ENCODE measurements at regions not wholly inside any gene's neighbourhood (a gene's known extent, or its start where the extent isn't known, plus 50 kb on each side); places are given as distances from the start of the nearest gene placed in this dataset.

GRCh38 chr7:118720632-118721031 is 496.1 kb downstream of the ANKRD7 start:
- Histone ChIP-seq H3K27me3 (ENCODE audit: control insufficient read depth, insufficient read depth, low read length) (no peaks in the 10 kb centered on the region), H3K27ac (ENCODE audit: low read depth, low read length) (no peak overlapping the region), H3K4me3 (ENCODE audit: low read depth, low read length) (no peak overlapping the region), H3K9me3 (ENCODE audit: control insufficient read depth, insufficient read depth, low read length) (no peaks in the 10 kb centered on the region)
- ChIA-PET CTCF (no interaction called here), POLR2A (no interaction called here)
- DNase-seq (ENCODE audit: low read depth, low spot score): no peak
- TF ChIP-seq CTCF (IDR thresholded peaks at IDR 0.05; ENCODE audit: low read depth, low read length): no peak

GRCh38 chr7:118731854-118732253 is 507.4 kb downstream of the ANKRD7 start:
- H3K9me3 ChIP-seq (ENCODE audit: control insufficient read depth, insufficient read depth, low read length): no peaks in the 10 kb centered on the region
- H3K27ac ChIP-seq (ENCODE audit: low read depth, low read length): no peak overlapping the region
- POLR2A ChIA-PET: no interaction called here
- H3K27me3 ChIP-seq (ENCODE audit: control insufficient read depth, insufficient read depth, low read length): no peaks in the 10 kb centered on the region
- no peak for TF ChIP-seq CTCF (IDR thresholded peaks at IDR 0.05; ENCODE audit: low read depth, low read length)
- no peak for DNase-seq (ENCODE audit: low read depth, low spot score)
- no peak overlapping the region for H3K4me3 ChIP-seq (ENCODE audit: low read depth, low read length)
- CTCF ChIA-PET: no interaction called here

GRCh38 chr7:118734541-118734940 is 510.0 kb downstream of the ANKRD7 start:
- ChIA-PET CTCF (no interaction called here), POLR2A (no interaction called here)
- Histone ChIP-seq H3K9me3 (ENCODE audit: control insufficient read depth, insufficient read depth, low read length) (no peaks in the 10 kb centered on the region), H3K27me3 (ENCODE audit: control insufficient read depth, insufficient read depth, low read length) (no peaks in the 10 kb centered on the region), H3K27ac (ENCODE audit: low read depth, low read length) (no peak overlapping the region), H3K4me3 (ENCODE audit: low read depth, low read length) (no peak overlapping the region)
- TF ChIP-seq CTCF (IDR thresholded peaks at IDR 0.05; ENCODE audit: low read depth, low read length): no peak
- DNase-seq (ENCODE audit: low read depth, low spot score): no peak

GRCh38 chr7:118735441-118735840 is 510.9 kb downstream of the ANKRD7 start:
- H3K9me3 ChIP-seq (ENCODE audit: control insufficient read depth, insufficient read depth, low read length): no peaks in the 10 kb centered on the region
- ChIA-PET POLR2A (no interaction called here), CTCF (no interaction called here)
- H3K4me3 ChIP-seq (ENCODE audit: low read depth, low read length): no peak overlapping the region
- no peak for TF ChIP-seq CTCF (IDR thresholded peaks at IDR 0.05; ENCODE audit: low read depth, low read length)
- no peaks in the 10 kb centered on the region for H3K27me3 ChIP-seq (ENCODE audit: control insufficient read depth, insufficient read depth, low read length)
- DNase-seq (ENCODE audit: low read depth, low spot score): no peak
- no peak overlapping the region for H3K27ac ChIP-seq (ENCODE audit: low read depth, low read length)

GRCh38 chr7:118737935-118738334 is 513.4 kb downstream of the ANKRD7 start:
- Histone ChIP-seq H3K27ac (ENCODE audit: low read depth, low read length) (no peak overlapping the region), H3K27me3 (ENCODE audit: control insufficient read depth, insufficient read depth, low read length) (no peaks in the 10 kb centered on the region)
- POLR2A ChIA-PET: no interaction called here

More at GRCh38 chr7:118737935-118738334, 513.4 kb downstream of the ANKRD7 start:
- H3K9me3 ChIP-seq (ENCODE audit: control insufficient read depth, insufficient read depth, low read length): no peaks in the 10 kb centered on the region
- TF ChIP-seq CTCF (IDR thresholded peaks at IDR 0.05; ENCODE audit: low read depth, low read length): no peak
- no peak for DNase-seq (ENCODE audit: low read depth, low spot score)
- H3K4me3 ChIP-seq (ENCODE audit: low read depth, low read length): no peak overlapping the region
- CTCF ChIA-PET: no interaction called here

All from AG04450 (cell line).